Upper lobe of left lung (tissue), 6 donors: ENCODE measurements at regions not wholly inside any gene's neighbourhood (a gene's known extent, or its start where the extent isn't known, plus 50 kb on each side); places are given as distances from the start of the nearest gene placed in this dataset.

ENCODE experiments used
- ATAC-seq, 2 donors: fragments of 200-7000 bp; cut with Tn5 transposase; one replicate each; pipeline ENCODE4 v1.9.1; 2022; ENCODE audit warnings: mild to moderate bottlenecking in 2 of 2, moderate library complexity in 2 of 2; ENCODE audit not compliant: low FRiP score in 2 of 2
- DNase-seq, 2 donors: peaks; one replicate each; pipeline ENCODE4 v3.0.0-alpha.2; 2019 to 2020
- H3K27ac ChIP-seq, 4 donors: fragments of 200-600 bp; sonication (generic); one replicate each; pipeline ENCODE4 v1.5.1; 2016 to 2019
- H3K27me3 ChIP-seq, 4 donors: fragments of 200-600 bp; sonication (generic); one replicate each; pipeline ENCODE4 v1.5.1; 2017 to 2019
- H3K36me3 ChIP-seq, 4 donors: fragments of 200-600 bp; sonication (generic); one replicate each; pipeline ENCODE4 v1.5.1; 2016 to 2019
- H3K4me1 ChIP-seq, 4 donors: fragments of 200-600 bp; sonication (generic); one replicate each; pipeline ENCODE4 v1.5.1; 2018 to 2019
- H3K4me3 ChIP-seq, 4 donors: fragments of 200-600 bp; sonication (generic); one replicate each; pipeline ENCODE4 v1.5.1; 2017 to 2019; ENCODE audit warnings: mild to moderate bottlenecking in 2 of 4, moderate library complexity in 1 of 4
- H3K9me3 ChIP-seq, 4 donors: fragments of 200-600 bp; sonication (generic); one replicate each; pipeline ENCODE4 v1.5.1; 2018 to 2019
- CTCF ChIP-seq, 6 experiments: fragments of 450-650 bp in 4 of 6; fragments of 200-600 bp in 2 of 6; sonication (generic) in 2 of 6; IDR thresholded peaks; one replicate each; pipeline ENCODE4 v1.5.1; 2016 to 2019; ENCODE audit warnings: antibody characterized with exemption in 6 of 6
- EP300 ChIP-seq, 4 donors: sonication (generic); formaldehyde crosslinking; IDR thresholded peaks; one replicate each; pipeline ENCODE4 v1.5.1; 2017; ENCODE audit warnings: antibody characterized with exemption in 4 of 4, control low read depth in 2 of 4
- POLR2A ChIP-seq, 4 donors: fragments of 450-650 bp; IDR thresholded peaks; one replicate each; pipeline ENCODE4 v1.5.1; 2016 to 2017; ENCODE audit warnings: antibody characterized with exemption in 4 of 4, mild to moderate bottlenecking in 2 of 4
- POLR2AphosphoS5 ChIP-seq, 2 donors: sonication (generic); formaldehyde crosslinking; IDR thresholded peaks; one replicate each; pipeline ENCODE4 v1.5.1; 2017; ENCODE audit warnings: antibody characterized with exemption in 2 of 2
- WGBS, 2 donors: methylation state at CpG; one replicate each; pipeline ENCODE4 v1.1.5; 2017 to 2018; 5-methylcytosine and 5-hydroxymethylcytosine counted together
- donor health status: DM: no; HTN: no; CAD: no; lungs with moderate emphysema.
- donor health status: DM: no; HTN: yes; CAD: no; lungs with severe emphysema.

GRCh38 chr6:154617175-154617574, 106.7 kb upstream of the CNKSR3 start:
- H3K27ac ChIP-seq = no peak overlapping the region
- no peak overlapping the region for H3K4me3 ChIP-seq
- H3K4me1 ChIP-seq = no peaks in the 10 kb centered on the region
- H3K9me3 ChIP-seq = no peaks in the 10 kb centered on the region
- 91 to 96% methylated on average over 2 of the region's 2 CpGs for WGBS, 2 donors
- TF ChIP-seq EP300 (IDR thresholded peaks at IDR 0.05) (no peak), POLR2AphosphoS5 (IDR thresholded peaks at IDR 0.05) (no peak), CTCF (IDR thresholded peaks at IDR 0.05) (no peak), POLR2A (IDR thresholded peaks at IDR 0.05) (no peak)
- no peak for ATAC-seq
- H3K27me3 ChIP-seq = no peaks in the 10 kb centered on the region
- H3K36me3 ChIP-seq = no peaks in the 10 kb centered on the region
- no peak for DNase-seq

GRCh38 chr6:154619146-154619545, 108.7 kb upstream of the CNKSR3 start:
- H3K36me3 ChIP-seq = no peaks in the 10 kb centered on the region
- no peak for DNase-seq
- ATAC-seq = no peak
- H3K4me3 ChIP-seq = no peak overlapping the region
- no peaks in the 10 kb centered on the region for H3K27me3 ChIP-seq
- H3K27ac ChIP-seq = no peak overlapping the region
- WGBS, 2 donors = 80 to 88% methylated on average over 5 of the region's 5 CpGs
- no peaks in the 10 kb centered on the region for H3K9me3 ChIP-seq
- TF ChIP-seq EP300 (IDR thresholded peaks at IDR 0.05) (no peak), POLR2AphosphoS5 (IDR thresholded peaks at IDR 0.05) (no peak)
- no peaks in the 10 kb centered on the region for H3K4me1 ChIP-seq

GRCh38 chr6:154621686-154622085, 111.2 kb upstream of the CNKSR3 start:
- Histone ChIP-seq H3K9me3 (no peaks in the 10 kb centered on the region), H3K27ac (no peak overlapping the region), H3K36me3 (no peaks in the 10 kb centered on the region), H3K27me3 (no peaks in the 10 kb centered on the region), H3K4me1 (no peaks in the 10 kb centered on the region), H3K4me3 (no peak overlapping the region)
- ATAC-seq (no peak), DNase-seq (no peak)
- WGBS, 2 donors = 69 to 81% methylated on average over 4 of the region's 4 CpGs
- TF ChIP-seq EP300 (IDR thresholded peaks at IDR 0.05) (no peak), POLR2AphosphoS5 (IDR thresholded peaks at IDR 0.05) (no peak), POLR2A (IDR thresholded peaks at IDR 0.05) (no peak), CTCF (IDR thresholded peaks at IDR 0.05) (no peak)

- H3K27me3 ChIP-seq = no peaks in the 10 kb centered on the region
- H3K4me3 ChIP-seq = no peak overlapping the region
- no peaks in the 10 kb centered on the region for H3K9me3 ChIP-seq
- ATAC-seq = no peak
- no peaks in the 10 kb centered on the region for H3K36me3 ChIP-seq
- DNase-seq = no peak
- TF ChIP-seq POLR2A (IDR thresholded peaks at IDR 0.05) (no peak), CTCF (IDR thresholded peaks at IDR 0.05) (no peak), POLR2AphosphoS5 (IDR thresholded peaks at IDR 0.05) (no peak), EP300 (IDR thresholded peaks at IDR 0.05) (no peak)
- WGBS, 2 donors = 93 to 94% methylated on average over 3 of the region's 3 CpGs
- no peaks in the 10 kb centered on the region for H3K4me1 ChIP-seq
- no peak overlapping the region for H3K27ac ChIP-seq
Observed at GRCh38 chr6:154622618-154623336, 110.4 kb upstream of the SCAF8 start.

- DNase-seq = no peak
- Histone ChIP-seq H3K9me3 (no peaks in the 10 kb centered on the region), H3K27me3 (no peaks in the 10 kb centered on the region), H3K36me3 (no peaks in the 10 kb centered on the region), H3K4me1 (no peaks in the 10 kb centered on the region), H3K4me3 (no peak overlapping the region), H3K27ac (no peak overlapping the region)
- TF ChIP-seq EP300 (IDR thresholded peaks at IDR 0.05) (no peak), POLR2A (IDR thresholded peaks at IDR 0.05) (no peak), CTCF (IDR thresholded peaks at IDR 0.05) (no peak), POLR2AphosphoS5 (IDR thresholded peaks at IDR 0.05) (no peak)
- WGBS, 2 donors = 85 to 94% methylated on average over 6 of the region's 6 CpGs
- no peak for ATAC-seq
Observed at GRCh38 chr6:154623391-154623790, 109.8 kb upstream of the SCAF8 start.
